Colonic mucosa (tissue), 4 donors: ENCODE measurements at regions not wholly inside any gene's neighbourhood (a gene's known extent, or its start where the extent isn't known, plus 50 kb on each side); places are given as distances from the start of the nearest gene placed in this dataset.
"Not testable (repeated sequence)": the region's sequence is repeated elsewhere in the genome, so short reads cannot be mapped to it uniquely, and the experiment has no call there.

Experiments used
- DNase-seq: peaks from one replicate; pipeline ENCODE4 v3.0.0-alpha.2; 2020
- H3K27ac ChIP-seq: fragments of 200-600 bp; one replicate; pipeline ENCODE4 v1.8.0; 2021
- H3K27me3 ChIP-seq: fragments of 200-600 bp; one replicate; pipeline ENCODE4 v1.8.0; 2021
- H3K36me3 ChIP-seq: fragments of 200-600 bp; one replicate; pipeline ENCODE4 v1.8.0; 2021
- H3K4me1 ChIP-seq: fragments of 200-600 bp; one replicate; pipeline ENCODE4 v1.8.0; 2021; ENCODE audit warnings: mild to moderate bottlenecking
- H3K4me3 ChIP-seq: fragments of 200-600 bp; one replicate; pipeline ENCODE4 v1.8.0; 2021
- H3K9ac ChIP-seq, 2 donors: one replicate each; pipeline ENCODE4 v1.7.0; 2013; ENCODE audit warnings: control low read depth in 2 of 2, low read depth in 2 of 2, low read length in 2 of 2
- H3K9me3 ChIP-seq: fragments of 200-600 bp; one replicate; pipeline ENCODE4 v1.8.0; 2021
- intact Hi-C: fragments of 100-400 bp; cut with DNase I; formaldehyde crosslinking; loops from one replicate; pipeline ENCODE4 v1.14.1; 2022
- TF ChIP-seq, protein P1 (sequence below): fragments of 200-600 bp; IDR thresholded peaks from one replicate; pipeline ENCODE4 v1.8.0; 2022; ENCODE audit warnings: antibody characterized with exemption, mild to moderate bottlenecking
- donor health status: healthy.
- donor health status: DM: no; HTN: no; CAD: no.
- donor health status: DM: no; HTN: no; CAD: no.

DNA sequence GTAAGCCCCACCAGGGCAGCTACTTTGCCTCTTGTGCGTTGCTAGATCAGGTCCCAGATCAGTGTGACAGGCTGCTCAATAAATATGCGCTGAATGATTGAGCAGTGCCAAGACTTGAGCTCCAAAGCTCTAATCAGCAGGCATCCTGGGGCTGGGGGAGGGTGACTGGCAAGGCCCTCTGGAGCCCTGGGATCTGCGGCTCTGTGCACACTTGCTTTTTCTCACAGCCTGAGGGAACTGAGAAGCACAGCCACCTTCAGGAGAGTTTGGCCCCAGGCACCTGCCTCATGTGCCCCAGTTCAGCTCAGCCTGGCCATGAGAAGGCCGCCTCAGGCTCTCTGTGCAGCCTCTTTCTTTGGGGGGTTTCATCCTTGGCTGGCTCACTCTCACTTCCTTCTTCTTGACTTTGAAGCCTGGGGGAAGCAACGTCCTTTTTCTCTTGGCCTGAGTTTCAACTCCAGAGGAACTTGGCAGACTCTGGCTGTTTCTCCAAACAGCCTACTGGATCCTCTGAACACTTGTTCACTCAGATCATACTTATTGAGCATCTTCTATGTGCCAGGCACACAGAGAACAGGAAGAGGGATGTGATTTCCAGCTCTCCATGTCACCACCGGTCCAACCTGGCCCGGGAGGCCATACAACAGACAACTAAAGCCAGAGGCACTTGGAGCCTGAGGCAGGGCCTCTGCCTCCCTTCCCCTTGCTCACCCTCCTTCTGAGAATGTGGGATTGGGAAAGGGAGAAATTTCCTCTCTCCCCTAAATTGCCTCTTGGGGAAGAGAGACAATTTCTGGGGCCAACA, 114.0 kb downstream of the VEGFA start:
- TF ChIP-seq, protein P1, sequence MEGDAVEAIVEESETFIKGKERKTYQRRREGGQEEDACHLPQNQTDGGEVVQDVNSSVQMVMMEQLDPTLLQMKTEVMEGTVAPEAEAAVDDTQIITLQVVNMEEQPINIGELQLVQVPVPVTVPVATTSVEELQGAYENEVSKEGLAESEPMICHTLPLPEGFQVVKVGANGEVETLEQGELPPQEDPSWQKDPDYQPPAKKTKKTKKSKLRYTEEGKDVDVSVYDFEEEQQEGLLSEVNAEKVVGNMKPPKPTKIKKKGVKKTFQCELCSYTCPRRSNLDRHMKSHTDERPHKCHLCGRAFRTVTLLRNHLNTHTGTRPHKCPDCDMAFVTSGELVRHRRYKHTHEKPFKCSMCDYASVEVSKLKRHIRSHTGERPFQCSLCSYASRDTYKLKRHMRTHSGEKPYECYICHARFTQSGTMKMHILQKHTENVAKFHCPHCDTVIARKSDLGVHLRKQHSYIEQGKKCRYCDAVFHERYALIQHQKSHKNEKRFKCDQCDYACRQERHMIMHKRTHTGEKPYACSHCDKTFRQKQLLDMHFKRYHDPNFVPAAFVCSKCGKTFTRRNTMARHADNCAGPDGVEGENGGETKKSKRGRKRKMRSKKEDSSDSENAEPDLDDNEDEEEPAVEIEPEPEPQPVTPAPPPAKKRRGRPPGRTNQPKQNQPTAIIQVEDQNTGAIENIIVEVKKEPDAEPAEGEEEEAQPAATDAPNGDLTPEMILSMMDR = no peak

DNA sequence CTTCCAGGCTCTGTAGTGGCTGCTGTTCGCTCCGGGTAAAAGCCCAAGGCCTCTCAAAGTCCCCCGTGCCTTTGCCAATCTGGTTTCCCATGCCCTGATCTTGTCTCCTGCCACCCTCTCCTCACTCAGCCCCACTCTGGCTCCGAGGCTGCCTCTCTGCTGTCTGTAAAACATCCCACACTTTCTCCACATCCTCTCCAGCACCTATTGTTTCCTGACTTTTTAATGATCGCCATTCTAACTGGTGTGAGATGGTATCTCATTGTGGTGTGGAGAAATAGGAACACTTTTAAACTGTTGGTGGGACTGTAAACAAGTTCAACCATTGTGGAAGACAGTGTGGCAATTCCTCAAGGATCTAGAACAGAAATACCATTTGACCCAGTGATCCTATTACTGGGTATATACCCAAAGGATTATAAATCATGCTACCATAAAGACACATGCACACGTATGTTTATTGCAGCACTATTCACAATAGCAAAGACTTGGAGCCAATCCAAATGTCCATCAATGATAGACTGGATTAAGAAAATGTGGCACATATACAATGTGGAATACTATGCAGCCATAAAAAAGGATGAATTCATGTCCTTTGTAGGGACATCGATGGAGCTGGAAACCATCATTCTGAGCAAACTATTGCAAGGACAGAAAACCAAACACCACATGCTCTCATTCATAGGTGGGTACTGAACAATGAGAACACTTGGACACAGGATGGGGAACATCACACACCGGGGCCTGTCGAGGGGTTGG, 112.9 kb downstream of the VEGFA start:
- H3K27me3 ChIP-seq, DNase-seq, H3K36me3 ChIP-seq: not testable (repeated sequence)

More for the DNA sequence above, 114.0 kb downstream of the VEGFA start:
- Histone ChIP-seq H3K4me3 (no peak overlapping the region), H3K27me3 (no peaks in the 10 kb centered on the region), H3K9ac (no peak overlapping the region), H3K9me3 (no peaks in the 10 kb centered on the region), H3K36me3 (no peaks in the 10 kb centered on the region), H3K4me1 (no peaks in the 10 kb centered on the region), H3K27ac (no peak overlapping the region)
- intact Hi-C loops = no loop called here
- no peak for DNase-seq

DNA sequence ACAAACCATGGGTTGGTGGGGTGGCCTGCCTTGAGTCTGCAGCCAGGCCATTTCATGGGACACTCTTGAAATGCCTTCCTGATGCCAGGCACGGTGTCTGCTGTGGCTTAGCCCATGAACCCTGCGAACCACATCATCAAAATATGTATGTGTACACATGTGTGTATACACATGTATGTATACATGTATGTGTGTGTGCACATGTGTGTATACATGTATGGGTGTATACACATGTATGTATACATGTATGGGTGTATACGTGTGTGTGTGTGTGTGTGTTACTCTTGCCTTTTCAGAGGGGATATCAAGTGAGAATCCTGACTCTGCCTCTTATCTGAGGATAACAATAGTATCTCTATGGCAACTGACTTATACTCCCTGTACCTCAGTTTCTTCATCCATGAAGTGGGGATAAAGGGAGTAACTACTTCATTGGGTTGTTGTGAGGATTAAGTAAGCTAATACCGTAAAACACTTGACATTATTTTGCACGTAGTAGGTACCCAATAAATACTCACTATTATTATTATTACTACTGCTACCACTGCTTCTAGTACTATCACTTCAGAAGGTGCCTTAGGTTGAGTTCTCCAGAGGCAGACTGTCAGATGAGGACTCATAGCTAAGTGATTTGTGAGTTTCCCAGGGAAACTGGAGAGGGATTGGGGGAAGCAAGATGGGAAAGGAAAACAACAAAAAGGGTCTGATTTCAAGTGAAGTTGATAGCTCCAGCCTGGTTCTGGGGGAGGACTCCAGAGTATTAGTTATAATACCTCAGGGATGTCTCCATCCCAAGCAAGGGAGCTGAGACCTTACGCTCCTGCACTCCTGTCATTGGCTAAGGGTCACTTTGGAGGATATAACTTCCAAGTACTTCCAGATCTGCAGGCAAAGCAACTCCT, 110.5 kb downstream of the VEGFA start:
- H3K4me1 ChIP-seq = no peaks in the 10 kb centered on the region
- H3K9me3 ChIP-seq = no peaks in the 10 kb centered on the region
- no peak overlapping the region for H3K9ac ChIP-seq
- H3K36me3 ChIP-seq = no peaks in the 10 kb centered on the region
- no peak overlapping the region for H3K4me3 ChIP-seq
- TF ChIP-seq, protein P1 = no peak
- no peaks in the 10 kb centered on the region for H3K27me3 ChIP-seq
- DNase-seq = no peak
- intact Hi-C loops = no loop called here
- H3K27ac ChIP-seq = no peak overlapping the region

More for the DNA sequence above, 112.9 kb downstream of the VEGFA start:
- H3K27ac ChIP-seq, intact Hi-C loops, H3K4me3 ChIP-seq, H3K9ac ChIP-seq, H3K4me1 ChIP-seq, H3K9me3 ChIP-seq: not testable (repeated sequence)

DNA sequence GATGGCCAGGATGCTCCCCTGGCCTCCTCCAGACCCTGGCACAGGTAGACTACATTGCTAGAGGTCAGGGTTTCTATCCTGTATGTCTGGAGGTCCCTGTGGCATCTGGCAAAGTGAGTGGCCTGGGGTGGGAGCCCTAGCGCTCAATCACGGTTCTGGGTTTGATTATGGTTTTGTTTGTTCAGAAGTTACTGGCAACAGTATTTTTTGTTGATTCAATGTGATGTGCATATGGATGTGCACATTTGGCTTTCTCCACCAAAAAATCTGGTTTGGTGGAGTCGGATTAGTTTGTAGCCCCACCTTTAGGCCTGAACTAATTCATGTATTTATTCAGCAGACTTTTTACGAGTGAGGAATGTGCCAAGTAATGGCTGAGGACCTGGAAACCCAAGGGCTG, 109.7 kb downstream of the VEGFA start:
- Histone ChIP-seq H3K36me3 (no peaks in the 10 kb centered on the region), H3K27ac (no peak overlapping the region), H3K4me3 (no peak overlapping the region), H3K9me3 (no peaks in the 10 kb centered on the region), H3K9ac (no peak overlapping the region), H3K27me3 (no peaks in the 10 kb centered on the region), H3K4me1 (no peaks in the 10 kb centered on the region)
- no peak for DNase-seq
- TF ChIP-seq, protein P1 = no peak
- intact Hi-C loops = no loop called here

DNA sequence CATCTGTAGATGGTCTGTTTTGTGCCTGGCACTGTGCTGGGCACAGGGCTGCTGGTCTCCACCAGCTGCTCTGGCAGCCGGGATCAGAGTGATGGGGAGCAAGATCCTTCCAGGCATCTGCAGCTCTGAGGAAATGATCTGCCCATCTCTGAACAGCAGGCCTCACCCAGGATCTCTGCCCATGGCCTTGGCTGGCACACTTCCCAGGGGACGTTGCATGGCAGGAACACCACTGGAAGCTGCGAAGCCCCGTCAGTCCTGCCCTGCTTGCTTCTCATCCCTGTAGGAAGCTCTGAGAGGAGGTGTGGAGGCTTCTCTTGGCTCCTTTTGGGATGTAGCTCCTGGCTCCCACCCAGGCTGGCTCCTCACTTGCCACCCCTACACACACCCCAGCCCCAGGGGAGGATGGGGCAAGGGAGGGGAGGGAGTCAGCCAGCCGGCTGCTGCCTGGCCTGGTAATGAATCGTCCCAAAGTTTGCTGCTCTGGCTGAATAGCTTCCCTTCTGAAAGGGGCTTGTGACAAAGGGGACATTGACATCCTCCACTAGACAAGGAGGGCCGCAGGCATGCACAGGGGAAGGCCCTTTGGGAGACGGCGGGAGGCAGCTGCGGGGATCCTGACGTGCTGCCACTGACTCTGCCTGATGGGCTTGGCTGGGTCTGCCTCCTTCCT, 108.9 kb downstream of the VEGFA start:
- TF ChIP-seq, protein P1 = no peak
- Histone ChIP-seq H3K4me3 (no peak overlapping the region), H3K9ac (no peak overlapping the region), H3K4me1 (no peaks in the 10 kb centered on the region), H3K27ac (no peak overlapping the region), H3K36me3 (no peaks in the 10 kb centered on the region), H3K27me3 (no peaks in the 10 kb centered on the region), H3K9me3 (no peaks in the 10 kb centered on the region)
- intact Hi-C loops = no loop called here
- DNase-seq = peak; percentile 34
